ENCODE measurements at regions not wholly inside any gene's neighbourhood (a gene's known extent, or its start where the extent isn't known, plus 50 kb on each side); places are given as distances from the start of the nearest gene placed in this dataset.
"Not testable (repeated sequence)": the region's sequence is repeated elsewhere in the genome, so short reads cannot be mapped to it uniquely, and the experiment has no call there.

DNA sequence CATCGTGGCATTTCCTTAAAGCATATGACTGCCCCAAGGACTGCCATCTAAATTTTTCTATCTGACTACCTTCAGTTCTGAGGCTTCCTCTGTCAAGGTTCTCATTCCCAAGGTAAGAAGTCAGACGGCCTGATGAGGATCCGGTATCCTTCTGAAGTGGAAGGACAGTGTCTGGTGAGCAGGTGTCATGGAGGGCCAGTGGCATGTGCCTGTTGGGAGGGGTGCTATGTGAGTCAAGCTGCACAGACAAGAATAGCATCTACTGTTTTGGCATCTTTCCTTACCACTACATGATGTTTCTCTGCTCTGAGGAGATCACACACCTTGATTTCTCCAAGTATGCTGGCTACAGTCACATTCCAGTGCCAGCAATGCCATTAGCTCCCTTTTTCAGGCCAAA, 99.6 kb upstream of the RGS1 start:
- FAIRE-seq, result no peak
- no peak for DNase-seq (ENCODE audit: extremely low spot score, insufficient read length, low read depth)

DNA sequence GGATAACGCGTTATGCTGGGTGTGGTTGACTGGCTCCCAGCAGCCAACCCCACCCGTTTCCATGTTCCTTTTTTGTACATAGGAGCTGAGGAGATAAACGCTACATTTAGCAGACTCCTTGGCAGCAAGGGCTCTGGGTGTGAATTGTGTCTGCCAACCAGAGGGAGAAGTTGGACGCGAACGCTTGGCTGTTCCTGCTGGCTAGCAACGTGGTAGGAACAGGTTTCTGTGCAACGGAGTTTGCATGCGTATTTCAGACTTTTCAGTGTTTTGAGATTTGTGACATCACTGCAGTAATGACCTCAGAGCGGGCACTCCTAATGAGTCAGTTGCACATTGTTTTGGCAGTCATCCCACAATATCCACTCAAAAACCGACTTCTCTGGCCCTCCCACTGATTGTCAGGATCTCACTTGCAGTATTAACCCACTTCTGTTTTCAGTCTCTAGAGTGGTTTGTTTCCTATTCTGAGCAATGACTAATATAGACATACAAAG, 98.7 kb upstream of the RGS1 start:
- DNase-seq (ENCODE audit: extremely low spot score, insufficient read length, low read depth) (no peak), FAIRE-seq (peak; percentile 31)

DNA sequence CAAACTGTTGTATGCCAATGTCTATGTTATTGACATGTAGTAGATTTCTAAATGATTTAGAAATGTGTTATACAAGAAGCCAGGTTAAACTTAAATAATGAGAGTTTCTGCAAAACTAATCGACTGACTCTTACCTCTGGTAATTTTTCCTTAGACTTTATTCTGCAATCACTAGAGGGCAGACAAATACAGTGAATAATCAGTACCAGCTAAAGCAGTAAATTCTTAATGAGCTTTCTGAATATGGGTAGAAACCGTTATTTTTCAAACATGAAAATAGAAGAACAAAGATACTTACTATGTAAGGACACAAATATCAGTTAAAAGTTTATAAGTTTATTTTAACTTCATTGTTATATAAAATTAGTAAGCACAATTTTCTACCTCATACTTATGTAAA, 97.9 kb upstream of the RGS1 start:
- peak; percentile 22 for DNase-seq (ENCODE audit: extremely low spot score, insufficient read length, low read depth)
- peak; percentile 82 for FAIRE-seq

DNA sequence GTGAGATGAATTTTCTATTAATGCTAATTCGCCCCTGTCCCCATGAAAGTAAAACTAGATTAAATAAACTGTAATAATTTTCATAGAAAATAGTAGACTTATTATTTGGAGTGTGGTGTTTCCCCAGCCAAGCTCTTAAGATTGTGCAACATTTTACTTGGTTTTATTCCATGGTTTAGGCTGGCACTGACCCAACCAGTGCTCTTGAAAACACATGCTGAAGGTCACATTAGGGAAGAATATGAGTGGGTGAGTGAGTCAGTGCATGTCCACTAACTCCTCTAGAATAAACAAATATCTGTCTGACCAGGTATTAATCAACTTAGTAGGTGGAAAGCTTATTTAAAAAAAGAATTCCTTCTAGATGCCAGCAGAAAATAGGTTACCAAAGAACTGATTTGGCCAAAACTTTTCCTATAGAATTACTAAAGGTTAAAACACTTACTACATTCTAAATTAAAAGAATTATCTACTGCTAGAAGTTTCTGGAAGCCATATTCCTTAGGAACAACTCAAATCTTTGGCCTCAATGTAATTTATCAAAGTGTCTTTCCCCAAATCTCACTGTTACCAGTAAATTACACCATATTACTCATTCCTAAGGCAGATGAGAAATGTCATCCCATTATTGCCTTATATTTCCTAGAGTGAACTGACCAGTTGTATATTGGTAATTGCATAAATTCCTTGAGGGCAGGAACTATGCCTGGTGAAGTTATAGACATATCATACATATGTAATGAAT, 89.7 kb upstream of the RGS1 start:
- FAIRE-seq (no peak), DNase-seq (ENCODE audit: extremely low spot score, insufficient read length, low read depth) (no peak)

DNA sequence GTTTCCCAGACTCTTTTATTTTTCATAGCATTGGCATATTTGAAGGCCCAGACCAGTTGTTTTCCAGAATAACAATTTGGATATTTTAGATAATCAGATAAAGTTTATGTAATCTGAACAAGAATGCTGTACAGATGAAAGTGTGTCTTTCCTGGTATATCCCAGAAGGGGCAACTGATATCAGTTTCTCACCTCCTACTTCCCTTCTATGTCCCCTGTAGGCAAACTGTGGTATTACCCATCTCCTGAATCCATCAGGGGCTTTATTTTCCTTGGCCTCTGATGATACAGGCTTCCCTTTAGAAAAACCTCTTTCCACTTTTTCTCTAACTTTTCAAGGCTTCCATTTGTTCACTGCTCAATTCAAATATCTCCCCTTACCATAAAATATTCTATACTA, 87.5 kb upstream of the RGS1 start:
- FAIRE-seq (no peak), DNase-seq (ENCODE audit: extremely low spot score, insufficient read length, low read depth) (no peak)

DNA sequence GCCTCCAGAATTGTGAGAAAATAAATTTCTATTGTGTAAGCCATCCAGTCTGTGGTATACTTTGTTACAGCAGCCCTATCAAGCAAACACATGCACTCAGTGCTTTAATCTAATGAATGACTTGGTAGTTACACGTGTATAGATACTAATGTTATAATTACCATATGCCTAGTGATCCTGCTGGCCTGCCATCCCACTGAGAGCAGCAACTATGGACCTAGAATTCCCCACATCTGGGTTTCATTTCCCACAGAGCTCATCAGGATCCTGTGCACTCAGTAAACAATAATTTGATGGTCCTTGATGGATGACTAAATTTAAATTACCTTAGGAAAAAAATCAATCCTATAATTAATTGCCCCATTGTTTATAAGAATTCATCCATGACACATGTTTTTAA, 86.5 kb upstream of the RGS1 start:
- FAIRE-seq (no peak), DNase-seq (ENCODE audit: extremely low spot score, insufficient read length, low read depth) (no peak)

DNA sequence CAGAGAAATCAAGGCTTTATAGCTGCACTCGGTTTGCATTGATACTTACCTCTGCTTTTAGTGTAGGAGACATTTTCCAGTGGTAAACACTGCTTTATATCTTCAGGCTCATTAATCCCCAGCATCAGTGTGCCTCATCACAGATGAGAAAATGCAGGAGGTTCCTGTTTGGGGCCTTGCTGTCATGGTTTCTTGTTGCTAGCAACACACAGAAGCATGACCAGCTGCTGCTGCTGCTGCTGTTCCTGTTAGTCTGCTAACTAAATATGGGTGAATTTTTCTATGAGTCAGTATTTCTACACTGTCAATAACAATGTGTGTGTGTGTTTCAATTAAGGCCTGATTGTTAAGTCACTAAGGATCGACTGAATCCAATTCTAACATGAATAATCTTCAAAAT, 85.8 kb upstream of the RGS1 start:
- FAIRE-seq (no peak), DNase-seq (ENCODE audit: extremely low spot score, insufficient read length, low read depth) (no peak)

DNA sequence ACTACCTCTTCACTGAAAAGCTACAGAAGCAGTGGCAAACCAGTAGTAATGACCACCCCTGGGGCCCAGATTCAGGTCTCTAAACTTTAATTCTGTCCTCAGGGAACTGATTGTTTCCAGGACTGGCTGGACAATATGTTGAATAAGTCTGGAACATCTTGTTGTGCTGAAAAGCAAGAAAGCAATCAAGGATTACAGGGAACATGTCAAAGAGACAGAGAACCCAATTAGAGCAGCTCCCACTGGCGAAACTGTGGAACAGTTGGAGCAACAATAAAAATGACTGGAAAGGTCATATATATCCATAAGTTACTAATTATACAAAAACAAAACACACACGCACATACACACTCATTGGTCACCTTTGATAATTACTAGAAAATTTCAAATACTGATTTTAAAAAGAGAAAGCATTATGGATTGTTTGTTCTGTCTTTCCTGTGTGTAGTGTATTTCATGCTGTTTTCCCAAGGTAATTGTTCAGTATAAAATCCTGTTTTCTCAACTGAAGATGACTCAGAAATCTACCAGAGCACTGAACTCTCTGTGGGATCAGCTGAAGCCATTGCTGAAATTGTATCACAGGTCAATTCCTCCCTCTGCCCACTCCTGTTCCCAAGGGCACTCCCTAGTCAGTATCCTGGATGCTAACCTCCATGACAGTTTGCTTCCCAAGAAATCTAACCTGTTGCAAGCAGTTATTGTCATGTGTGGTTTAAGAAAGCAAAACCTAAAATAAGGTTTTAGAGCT, 83.6 kb upstream of the RGS1 start:
- DNase-seq (ENCODE audit: extremely low spot score, insufficient read length, low read depth) (no peak), FAIRE-seq (no peak)

DNA sequence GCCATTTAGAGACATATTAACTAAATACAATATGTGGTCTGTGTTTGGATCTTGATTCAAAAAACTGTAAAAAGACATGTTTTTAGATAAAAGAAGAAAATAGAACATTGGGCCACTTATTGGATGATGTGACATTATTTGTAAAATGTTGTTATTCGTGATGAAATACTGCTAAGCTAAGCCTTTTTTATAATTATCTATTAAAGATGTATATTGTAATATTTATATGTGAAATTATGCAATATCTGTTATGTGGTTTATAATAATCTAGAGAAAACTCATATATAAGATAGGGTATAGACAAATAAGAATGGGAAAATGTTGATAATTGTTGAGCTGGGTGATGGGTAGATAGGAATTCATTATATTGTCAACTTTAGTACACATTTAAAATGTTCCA, 82.0 kb upstream of the RGS1 start:
- FAIRE-seq (no peak), DNase-seq (ENCODE audit: extremely low spot score, insufficient read length, low read depth) (no peak)

DNA sequence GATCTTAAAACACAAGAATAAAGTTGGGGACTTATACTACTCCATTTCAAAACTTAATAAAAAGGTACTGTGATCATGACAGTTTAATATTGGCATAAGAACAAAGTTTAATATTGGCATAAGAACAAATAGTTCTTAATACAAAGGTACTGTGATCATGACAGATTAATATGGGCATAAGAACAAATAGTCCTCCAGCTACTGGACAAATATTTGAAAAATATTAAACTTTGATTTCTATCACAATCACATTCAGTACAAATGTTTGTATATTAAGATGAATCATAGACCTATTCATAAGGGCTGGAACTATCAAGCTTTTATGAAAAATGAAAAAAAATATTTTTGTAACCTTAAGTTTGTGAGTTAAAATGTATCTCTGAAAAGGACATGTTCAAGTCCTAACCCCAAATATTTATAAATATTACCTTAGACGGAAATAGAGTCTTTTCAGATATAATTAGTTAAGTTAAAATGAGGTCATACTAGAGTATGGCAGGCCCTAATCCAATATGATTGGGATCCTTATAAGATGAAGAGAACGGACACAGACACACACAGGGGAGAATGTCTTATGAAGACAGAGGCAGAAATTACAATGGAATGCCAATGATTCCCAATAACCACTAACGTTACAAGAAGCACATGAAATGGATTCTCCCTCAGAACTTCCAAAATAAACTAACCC, 79.1 kb upstream of the RGS1 start:
- DNase-seq (ENCODE audit: extremely low spot score, insufficient read length, low read depth), result no peak
- no peak for FAIRE-seq

DNA sequence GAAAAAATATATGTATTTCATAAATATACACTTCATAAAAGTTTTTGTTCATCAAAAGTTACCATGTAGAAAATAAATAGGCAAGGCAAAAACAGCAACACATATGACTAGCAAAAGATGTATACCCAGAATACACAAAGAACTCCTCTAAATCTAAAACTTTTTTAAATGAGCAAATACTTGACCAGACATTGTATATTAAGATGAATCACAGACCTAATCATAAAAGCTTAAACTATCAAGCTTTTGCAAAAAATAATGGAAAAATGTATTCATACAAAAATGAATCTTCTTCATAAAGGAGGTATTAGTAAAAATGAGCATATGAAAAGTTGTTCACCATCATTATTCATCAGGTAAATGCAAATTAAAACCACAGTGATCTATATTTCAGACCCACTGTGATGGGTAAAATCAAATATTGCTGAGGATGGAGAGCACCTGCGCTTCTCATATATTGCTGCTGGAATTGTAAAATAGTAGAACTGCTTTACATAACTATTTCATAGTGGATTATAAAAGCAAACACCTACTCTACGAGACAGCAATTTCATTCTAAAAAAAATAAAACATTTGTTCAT, 78.3 kb upstream of the RGS1 start:
- DNase-seq (ENCODE audit: extremely low spot score, insufficient read length, low read depth) (no peak), FAIRE-seq (no peak)

DNA sequence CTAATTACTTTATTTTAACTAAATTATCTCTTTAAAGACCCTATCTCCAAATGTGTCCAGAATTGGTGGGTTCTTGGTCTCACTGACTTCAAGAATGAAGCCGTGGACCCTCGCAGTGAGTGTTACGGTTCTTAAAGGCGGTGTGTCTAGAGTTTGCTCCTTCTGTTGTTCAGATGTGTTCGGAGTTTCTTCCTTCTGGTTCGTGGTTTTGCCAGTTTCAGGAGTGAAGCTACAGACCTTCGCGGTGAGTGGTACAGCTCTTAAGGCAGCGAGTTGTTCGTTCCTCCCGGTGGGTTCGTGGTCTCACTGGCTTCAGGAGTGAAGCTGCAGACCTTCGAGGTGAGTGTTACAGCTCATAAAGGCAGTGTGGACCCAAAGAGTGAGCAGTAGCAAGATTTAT, 77.5 kb upstream of the RGS1 start:
- not testable (repeated sequence) for DNase-seq (ENCODE audit: extremely low spot score, insufficient read length, low read depth); FAIRE-seq

DNA sequence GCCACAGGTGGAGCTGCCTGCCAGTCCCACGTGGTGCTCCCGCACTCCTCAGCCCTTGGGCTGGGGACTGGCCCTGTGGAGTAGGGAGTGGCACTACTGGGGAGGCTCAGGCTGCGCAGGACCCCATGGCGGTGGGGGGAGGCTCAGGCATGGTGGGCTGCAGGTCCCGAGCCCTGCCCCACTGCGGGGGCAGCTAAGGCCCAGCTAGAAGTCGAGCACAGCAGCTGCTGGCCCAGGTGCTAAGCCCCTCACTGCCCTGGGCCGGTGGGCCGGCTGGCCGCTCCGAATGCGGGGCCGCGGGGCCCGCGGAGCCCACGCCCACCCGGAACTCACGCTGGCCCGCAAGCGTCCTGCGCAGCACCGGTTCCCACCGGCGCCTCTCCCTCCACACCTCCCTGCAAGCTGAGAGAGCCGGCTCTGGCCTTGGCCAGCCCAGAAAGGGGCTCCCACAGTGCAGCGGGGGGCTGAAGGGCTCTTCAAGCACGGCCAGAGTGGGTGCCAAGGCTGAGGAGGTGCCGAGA, 76.5 kb upstream of the RGS1 start:
- DNase-seq (ENCODE audit: extremely low spot score, insufficient read length, low read depth); FAIRE-seq: not testable (repeated sequence)

DNA sequence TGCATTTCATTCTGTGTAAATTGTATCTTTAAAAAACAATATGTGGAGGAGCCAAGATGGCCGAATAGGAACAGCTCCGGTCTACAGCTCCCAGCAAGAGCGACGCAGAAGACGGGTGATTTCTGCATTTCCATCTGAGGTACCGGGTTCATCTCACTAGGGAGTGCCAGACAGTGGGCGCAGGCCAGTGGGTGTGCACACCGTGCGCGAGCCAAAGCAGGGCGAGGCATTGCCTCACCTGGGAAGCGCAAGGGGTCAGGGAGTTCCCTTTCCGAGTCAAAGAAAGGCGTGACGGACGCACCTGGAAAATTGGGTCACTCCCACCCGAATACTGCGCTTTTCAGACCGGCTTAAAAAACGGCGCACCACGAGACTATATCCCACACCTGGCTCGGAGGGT, 75.0 kb upstream of the RGS1 start:
- not testable (repeated sequence) for FAIRE-seq; DNase-seq (ENCODE audit: extremely low spot score, insufficient read length, low read depth)

DNA sequence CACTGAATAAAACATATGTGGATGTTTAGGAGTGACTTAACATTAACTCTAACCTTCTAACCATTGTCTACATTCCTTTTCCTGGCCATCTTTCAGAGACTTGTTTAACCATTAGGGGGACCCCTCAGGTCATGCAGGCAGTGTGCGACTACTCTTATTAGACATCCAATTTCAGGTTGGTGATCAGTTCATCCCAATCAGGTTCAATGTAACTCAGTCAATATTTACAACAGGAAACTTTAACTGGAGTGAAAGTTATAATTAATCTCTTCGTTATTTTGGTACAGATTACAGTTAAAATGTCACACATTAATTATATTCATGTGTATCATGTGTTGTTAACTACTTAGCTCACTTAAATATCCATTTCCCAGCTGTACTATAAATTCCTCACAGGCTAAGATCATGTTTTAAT, 68.8 kb upstream of the RGS1 start:
- FAIRE-seq, result peak; percentile 88
- peak; percentile 35 for DNase-seq (ENCODE audit: extremely low spot score, insufficient read length, low read depth)

DNA sequence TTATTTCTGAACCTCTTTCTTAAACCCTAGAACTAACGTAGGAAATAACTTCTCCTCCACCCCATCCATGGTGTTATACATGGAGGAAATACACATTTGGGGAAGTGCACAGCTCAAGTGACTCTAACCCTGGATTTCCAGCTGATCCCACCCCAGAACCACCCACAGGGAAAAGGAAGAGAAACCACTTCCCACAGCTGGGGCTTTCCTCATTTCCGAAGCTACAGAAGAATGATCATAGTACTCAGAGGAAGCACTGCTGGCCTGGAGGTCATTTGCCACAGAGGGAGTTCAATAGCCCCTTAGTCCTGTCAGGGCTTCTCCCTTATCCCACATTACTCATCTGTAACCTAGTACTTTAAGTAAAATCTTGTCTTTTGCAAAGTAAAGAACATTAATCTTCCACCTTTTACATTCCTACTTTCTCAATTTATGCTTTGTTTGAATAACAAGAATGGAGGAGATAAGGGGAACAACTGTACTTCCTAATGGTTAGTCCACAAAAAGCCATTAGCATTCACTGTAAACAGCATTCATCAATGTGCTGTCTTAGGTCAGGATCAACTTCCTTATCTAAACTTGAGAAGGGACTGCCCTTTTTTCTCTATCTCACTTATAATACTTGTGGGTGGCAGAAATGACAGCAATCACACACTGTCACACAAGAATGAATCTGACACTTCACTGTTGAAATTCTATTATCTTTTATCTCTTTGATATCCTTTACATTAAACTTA, 63.0 kb upstream of the RGS1 start:
- DNase-seq (ENCODE audit: extremely low spot score, insufficient read length, low read depth) (no peak), FAIRE-seq (peak; percentile 81)

DNA sequence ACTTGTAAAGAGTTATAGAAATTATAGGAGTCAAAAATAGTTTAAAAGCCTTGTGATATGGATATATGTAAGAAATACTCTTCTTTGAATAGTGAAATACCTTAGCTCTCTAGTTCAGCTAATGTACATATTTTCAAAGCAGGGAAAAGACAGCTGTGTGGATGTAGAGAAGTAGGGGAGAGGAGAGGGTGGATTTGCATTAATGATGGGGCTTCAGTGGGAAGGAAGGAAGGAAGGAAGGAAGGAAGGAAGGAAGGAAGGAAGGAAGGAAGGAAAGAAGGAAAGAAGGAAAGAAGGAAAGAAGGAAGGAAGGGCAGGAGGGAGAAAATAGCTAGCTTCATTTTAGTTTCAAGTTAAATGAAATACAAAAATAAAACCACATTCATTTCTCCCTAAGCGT, 62.4 kb upstream of the RGS1 start:
- FAIRE-seq, result peak; percentile 31
- DNase-seq (ENCODE audit: extremely low spot score, insufficient read length, low read depth), result no peak

DNA sequence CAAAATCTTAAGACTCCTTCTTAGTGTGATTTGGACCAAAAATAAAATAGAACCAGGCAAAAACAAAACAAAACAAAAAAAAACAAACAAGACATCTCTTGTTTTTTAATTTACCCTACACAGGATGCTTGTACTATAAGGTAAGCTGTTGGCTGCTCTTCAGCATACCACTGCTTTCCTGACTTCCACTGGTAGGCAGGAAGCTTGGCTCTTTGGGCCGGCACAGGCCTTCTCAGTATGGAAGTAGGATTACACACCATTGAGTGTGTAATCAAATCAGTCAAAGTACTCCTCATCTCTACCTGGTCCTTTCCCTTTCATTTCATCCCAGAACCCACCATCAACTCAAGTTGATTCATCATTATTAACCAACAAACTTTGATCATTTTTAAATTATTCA, 61.9 kb upstream of the RGS1 start:
- DNase-seq (ENCODE audit: extremely low spot score, insufficient read length, low read depth), result no peak
- no peak for FAIRE-seq

DNA sequence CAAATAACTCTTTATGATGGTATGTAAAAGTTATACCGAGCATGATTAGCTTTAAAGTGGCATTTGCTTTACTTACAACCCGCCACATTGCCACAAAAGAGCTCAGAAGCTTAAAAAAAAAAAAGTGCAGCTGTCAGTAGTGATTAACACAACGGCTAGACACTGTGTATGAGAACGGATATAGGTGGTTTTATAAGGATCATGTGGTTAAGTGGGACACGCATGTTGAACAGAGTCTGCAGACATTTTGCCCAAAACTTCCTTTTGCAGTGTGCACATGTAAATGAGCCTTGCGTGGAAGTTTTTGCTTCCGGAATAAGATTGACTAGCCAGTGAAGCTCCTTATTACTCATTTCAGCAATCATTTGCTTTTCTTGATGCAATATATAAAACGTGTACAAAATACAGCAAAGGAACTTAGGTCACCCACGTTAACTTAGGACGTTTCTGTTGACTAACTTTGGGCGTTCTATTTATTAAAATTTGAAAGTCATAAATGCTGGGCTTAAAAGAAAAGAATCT, 58.7 kb upstream of the RGS1 start:
- FAIRE-seq, result peak; percentile 100
- peak; percentile 63 for DNase-seq (ENCODE audit: extremely low spot score, insufficient read length, low read depth)

Measured in GM18507 (cell line).